HFFc6 (cell line): ENCODE measurements at regions not wholly inside any gene's neighbourhood (a gene's known extent, or its start where the extent isn't known, plus 50 kb on each side); places are given as distances from the start of the nearest gene placed in this dataset.

Experiments used
- DNase-seq: peaks from one replicate; pipeline ENCODE4 v3.0.0-alpha.2; 2018
- H3K27ac Mint-ChIP-seq: 2 replicates; pipeline ENCODE4 v1.8.0; 2020; ENCODE audit warnings: mild to moderate bottlenecking, mixed read lengths
- H3K27me3 Mint-ChIP-seq: 2 replicates; pipeline ENCODE4 v1.8.0; 2021; ENCODE audit warnings: mild to moderate bottlenecking, moderate library complexity, mixed read lengths; ENCODE audit not compliant: insufficient read depth
- H3K36me3 Mint-ChIP-seq: 2 replicates; pipeline ENCODE4 v1.8.0; 2021; ENCODE audit warnings: low read depth, mixed read lengths
- H3K4me1 Mint-ChIP-seq: 2 replicates; pipeline ENCODE4 v1.8.0; 2020; ENCODE audit warnings: low read depth, mixed read lengths
- H3K4me3 Mint-ChIP-seq: 2 replicates; pipeline ENCODE4 v1.8.0; 2020; ENCODE audit warnings: mild to moderate bottlenecking, moderate library complexity, mixed read lengths
- H3K9me3 Mint-ChIP-seq: 2 replicates; pipeline ENCODE4 v1.8.0; 2020; ENCODE audit warnings: mild to moderate bottlenecking, mixed read lengths
- TF ChIP-seq, protein P1 (sequence below): fragments of 200-600 bp; sonication (generic); IDR thresholded peaks from 2 replicates; pipeline ENCODE4 v1.5.0; 2021; ENCODE audit warnings: antibody characterized with exemption, mild to moderate bottlenecking

DNA sequence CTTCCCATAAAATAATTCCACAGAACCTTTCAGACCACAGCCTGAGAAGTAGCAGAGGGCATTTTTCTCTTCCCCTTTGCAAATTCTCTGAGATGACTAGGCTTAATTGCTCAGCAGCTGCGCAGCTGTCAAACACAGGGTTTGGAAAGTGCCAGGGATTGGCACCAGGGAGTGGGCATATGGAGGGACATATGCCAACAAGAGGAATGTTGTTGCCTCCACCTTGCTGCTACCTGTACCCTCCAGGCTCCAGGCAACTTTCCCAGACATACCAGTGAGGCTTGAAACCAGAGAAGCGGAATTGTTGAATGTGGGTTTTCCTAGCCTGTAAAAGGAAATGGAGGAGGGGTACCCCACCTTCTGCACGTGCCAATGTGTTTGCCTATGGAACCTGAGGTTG lies 256.2 kb upstream of the GPR101 start:
- Mint-ChIP-seq H3K27me3 (no peaks in the 10 kb centered on the region), H3K9me3 (peaks cover 10% of the 10 kb centered on the region; the same call in 1 of the 2 replicates), H3K4me3 (no peak overlapping the region), H3K27ac (no peak overlapping the region), H3K36me3 (peaks cover 4% of the 10 kb centered on the region; the same call in 1 of the 2 replicates), H3K4me1 (no peaks in the 10 kb centered on the region)
- TF ChIP-seq, protein P1, sequence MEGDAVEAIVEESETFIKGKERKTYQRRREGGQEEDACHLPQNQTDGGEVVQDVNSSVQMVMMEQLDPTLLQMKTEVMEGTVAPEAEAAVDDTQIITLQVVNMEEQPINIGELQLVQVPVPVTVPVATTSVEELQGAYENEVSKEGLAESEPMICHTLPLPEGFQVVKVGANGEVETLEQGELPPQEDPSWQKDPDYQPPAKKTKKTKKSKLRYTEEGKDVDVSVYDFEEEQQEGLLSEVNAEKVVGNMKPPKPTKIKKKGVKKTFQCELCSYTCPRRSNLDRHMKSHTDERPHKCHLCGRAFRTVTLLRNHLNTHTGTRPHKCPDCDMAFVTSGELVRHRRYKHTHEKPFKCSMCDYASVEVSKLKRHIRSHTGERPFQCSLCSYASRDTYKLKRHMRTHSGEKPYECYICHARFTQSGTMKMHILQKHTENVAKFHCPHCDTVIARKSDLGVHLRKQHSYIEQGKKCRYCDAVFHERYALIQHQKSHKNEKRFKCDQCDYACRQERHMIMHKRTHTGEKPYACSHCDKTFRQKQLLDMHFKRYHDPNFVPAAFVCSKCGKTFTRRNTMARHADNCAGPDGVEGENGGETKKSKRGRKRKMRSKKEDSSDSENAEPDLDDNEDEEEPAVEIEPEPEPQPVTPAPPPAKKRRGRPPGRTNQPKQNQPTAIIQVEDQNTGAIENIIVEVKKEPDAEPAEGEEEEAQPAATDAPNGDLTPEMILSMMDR, result no peak
- DNase-seq, result no peak

GRCh38 chrX:137287191-137287590 lies 253.4 kb upstream of the GPR101 start:
- TF ChIP-seq, protein P1, result no peak
- Mint-ChIP-seq H3K27me3 (no peaks in the 10 kb centered on the region), H3K36me3 (no peaks in the 10 kb centered on the region), H3K27ac (no peak overlapping the region), H3K4me1 (no peaks in the 10 kb centered on the region), H3K4me3 (no peak overlapping the region), H3K9me3 (peaks cover 5% of the 10 kb centered on the region)
- no peak for DNase-seq

GRCh38 chrX:137286423-137286822 lies 252.6 kb upstream of the GPR101 start:
- Mint-ChIP-seq H3K27me3 (no peaks in the 10 kb centered on the region), H3K36me3 (no peaks in the 10 kb centered on the region), H3K4me3 (no peak overlapping the region), H3K4me1 (no peaks in the 10 kb centered on the region), H3K9me3 (peaks cover 12% of the 10 kb centered on the region), H3K27ac (no peak overlapping the region)
- no peak for DNase-seq
- TF ChIP-seq, protein P1, result no peak

DNA sequence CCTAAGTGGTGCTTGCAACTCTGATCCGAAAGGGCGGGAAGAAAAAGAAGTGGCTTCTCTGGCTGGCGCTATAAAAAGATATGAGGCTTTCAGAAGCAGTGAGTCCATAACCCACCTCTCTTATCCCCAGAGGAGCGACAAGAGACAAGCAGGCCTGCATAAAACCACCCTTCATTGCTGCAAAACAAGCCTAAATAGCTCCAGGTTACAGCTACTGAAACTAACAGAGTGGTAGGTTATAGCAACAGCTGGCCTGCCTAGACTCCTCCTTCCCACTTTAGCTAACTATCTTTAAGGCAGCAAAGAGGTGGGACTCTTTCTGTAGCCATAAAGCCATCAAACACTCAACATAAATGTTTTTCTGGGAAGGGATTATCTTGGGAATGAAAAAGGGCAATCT lies 245.0 kb upstream of the GPR101 start:
- TF ChIP-seq, protein P1, result no peak

GRCh38 chrX:137263374-137263773 lies 229.6 kb upstream of the GPR101 start:
- H3K9me3 Mint-ChIP-seq, result peaks cover 11% of the 10 kb centered on the region; the same call in 1 of the 2 replicates
- no peaks in the 10 kb centered on the region for H3K36me3 Mint-ChIP-seq
- TF ChIP-seq, protein P1, result no peak
- DNase-seq, result no peak
- H3K4me1 Mint-ChIP-seq, result no peaks in the 10 kb centered on the region
- no peak overlapping the region for H3K4me3 Mint-ChIP-seq
- H3K27me3 Mint-ChIP-seq, result no peaks in the 10 kb centered on the region
- H3K27ac Mint-ChIP-seq, result no peak overlapping the region

More for the DNA sequence above, 245.0 kb upstream of the GPR101 start:
- Mint-ChIP-seq H3K27me3 (no peaks in the 10 kb centered on the region), H3K4me3 (no peak overlapping the region), H3K27ac (no peak overlapping the region), H3K9me3 (peaks cover 8% of the 10 kb centered on the region; the same call in 1 of the 2 replicates), H3K36me3 (no peaks in the 10 kb centered on the region), H3K4me1 (no peaks in the 10 kb centered on the region)
- no peak for DNase-seq

- no peak for DNase-seq
- Mint-ChIP-seq H3K9me3 (peaks cover 6% of the 10 kb centered on the region), H3K4me1 (no peaks in the 10 kb centered on the region), H3K27ac (no peak overlapping the region), H3K4me3 (no peak overlapping the region), H3K27me3 (no peaks in the 10 kb centered on the region), H3K36me3 (no peaks in the 10 kb centered on the region)
- TF ChIP-seq, protein P1, result no peak
These were observed 211.4 kb upstream of the GPR101 start for GRCh38 chrX:137245183-137245582.
